DND-41 (cell line): ENCODE measurements at regions not wholly inside any gene's neighbourhood (a gene's known extent, or its start where the extent isn't known, plus 50 kb on each side); places are given as distances from the start of the nearest gene placed in this dataset.

Source experiments
- ATAC-seq: fragments of 200-7000 bp; cut with Tn5 transposase; 3 replicates; pipeline ENCODE4 v1.9.1; 2021; ENCODE audit warnings: low read depth; ENCODE audit not compliant: insufficient read depth
- DNase-seq: peaks from one replicate; pipeline ENCODE4 v3.0.0-alpha.2; 2020
- H2AFZ ChIP-seq: 2 replicates; pipeline ENCODE4 v1.6.0; 2012; ENCODE audit warnings: low read depth, low read length
- H3K27ac ChIP-seq: 2 replicates; pipeline ENCODE4 v1.5.1; 2012; ENCODE audit warnings: low read length, inconsistent platforms
- H3K27me3 ChIP-seq: fragments of 200-600 bp; sonication (generic); 2 replicates; pipeline ENCODE4 v1.6.0; 2012; ENCODE audit warnings: low read length, mild to moderate bottlenecking, inconsistent platforms; ENCODE audit not compliant: insufficient read depth, poor library complexity
- H3K36me3 ChIP-seq: 2 replicates; pipeline ENCODE4 v1.5.1; 2012; ENCODE audit warnings: low read length, inconsistent platforms; ENCODE audit not compliant: insufficient read depth
- H3K4me1 ChIP-seq: 2 replicates; pipeline ENCODE4 v1.5.1; 2012; ENCODE audit warnings: mild to moderate bottlenecking, low read length; ENCODE audit not compliant: insufficient read depth
- H3K4me2 ChIP-seq: 2 replicates; pipeline ENCODE4 v1.6.0; 2012; ENCODE audit warnings: mild to moderate bottlenecking, moderate library complexity, low read length, inconsistent platforms; ENCODE audit not compliant: insufficient read depth
- H3K4me3 ChIP-seq, 2 experiments: fragments of 200-600 bp in 1 of 2; shearing (Covaris generic) in 1 of 2; 2 replicates each; pipeline ENCODE4 v1.5.1; 2012 to 2016; ENCODE audit warnings: inconsistent platforms in 2 of 2, low read length in 2 of 2, mild to moderate bottlenecking in 2 of 2, low read depth in 1 of 2, moderate library complexity in 1 of 2
- H3K79me2 ChIP-seq: 2 replicates; pipeline ENCODE4 v1.6.0; 2012; ENCODE audit warnings: low read length, inconsistent platforms; ENCODE audit not compliant: insufficient read depth
- H3K9ac ChIP-seq: 2 replicates; pipeline ENCODE4 v1.6.0; 2012; ENCODE audit warnings: low read depth, mild to moderate bottlenecking, inconsistent platforms, low read length, moderate library complexity
- H3K9me3 ChIP-seq: 2 replicates; pipeline ENCODE4 v1.5.1; 2012; ENCODE audit warnings: low read length, moderate library complexity, mild to moderate bottlenecking, inconsistent platforms; ENCODE audit not compliant: insufficient read depth, severe bottlenecking
- H4K20me1 ChIP-seq: 2 replicates; pipeline ENCODE4 v1.6.0; 2012; ENCODE audit warnings: low read length; ENCODE audit not compliant: insufficient read depth
- EZH2 ChIP-seq: IDR thresholded peaks from 3 replicates; pipeline ENCODE4 v1.6.1; 2012; ENCODE audit warnings: borderline replicate concordance, low read depth, mild to moderate bottlenecking, moderate library complexity, low read length, inconsistent platforms; ENCODE audit not compliant: severe bottlenecking
- TF ChIP-seq, protein P1 (sequence below): IDR thresholded peaks from 2 replicates; pipeline ENCODE4 v1.5.1; 2012; ENCODE audit warnings: borderline replicate concordance, low read length, moderate library complexity, mild to moderate bottlenecking; ENCODE audit not compliant: poor library complexity, severe bottlenecking; ENCODE audit errors: extremely low read depth

DNA sequence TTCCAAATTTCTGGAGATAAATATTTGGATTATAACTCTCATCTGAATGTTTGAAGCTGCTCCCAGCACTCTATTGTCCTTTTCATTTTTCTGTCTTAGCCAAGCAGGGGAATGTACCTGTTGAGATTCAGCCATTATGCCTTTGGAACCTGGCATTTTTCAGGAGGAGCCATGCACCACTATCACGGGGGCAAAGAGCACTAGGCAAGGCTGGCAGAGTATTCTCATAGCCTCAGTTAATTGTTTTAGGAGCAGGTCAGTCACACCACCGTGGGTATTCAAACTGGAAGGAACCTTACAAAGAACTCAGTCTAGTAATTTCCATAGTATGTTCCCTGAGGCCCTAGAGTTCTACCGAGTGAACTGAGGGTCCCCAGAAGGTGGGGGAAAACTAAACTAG is 348.9 kb downstream of the TMEM114 start:
- no peaks in the 10 kb centered on the region for H4K20me1 ChIP-seq
- no peak for TF ChIP-seq EZH2
- TF ChIP-seq, protein P1, sequence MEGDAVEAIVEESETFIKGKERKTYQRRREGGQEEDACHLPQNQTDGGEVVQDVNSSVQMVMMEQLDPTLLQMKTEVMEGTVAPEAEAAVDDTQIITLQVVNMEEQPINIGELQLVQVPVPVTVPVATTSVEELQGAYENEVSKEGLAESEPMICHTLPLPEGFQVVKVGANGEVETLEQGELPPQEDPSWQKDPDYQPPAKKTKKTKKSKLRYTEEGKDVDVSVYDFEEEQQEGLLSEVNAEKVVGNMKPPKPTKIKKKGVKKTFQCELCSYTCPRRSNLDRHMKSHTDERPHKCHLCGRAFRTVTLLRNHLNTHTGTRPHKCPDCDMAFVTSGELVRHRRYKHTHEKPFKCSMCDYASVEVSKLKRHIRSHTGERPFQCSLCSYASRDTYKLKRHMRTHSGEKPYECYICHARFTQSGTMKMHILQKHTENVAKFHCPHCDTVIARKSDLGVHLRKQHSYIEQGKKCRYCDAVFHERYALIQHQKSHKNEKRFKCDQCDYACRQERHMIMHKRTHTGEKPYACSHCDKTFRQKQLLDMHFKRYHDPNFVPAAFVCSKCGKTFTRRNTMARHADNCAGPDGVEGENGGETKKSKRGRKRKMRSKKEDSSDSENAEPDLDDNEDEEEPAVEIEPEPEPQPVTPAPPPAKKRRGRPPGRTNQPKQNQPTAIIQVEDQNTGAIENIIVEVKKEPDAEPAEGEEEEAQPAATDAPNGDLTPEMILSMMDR = no peak
- peaks cover 5% of the 10 kb centered on the region for H3K27me3 ChIP-seq
- H3K79me2 ChIP-seq = no peaks in the 10 kb centered on the region
- no peaks in the 10 kb centered on the region for H3K9me3 ChIP-seq
- no peak overlapping the region for H3K9ac ChIP-seq
- ATAC-seq (no peak), DNase-seq (no peak)
- H3K4me3 ChIP-seq = no peak overlapping the region
- no peak overlapping the region for H3K27ac ChIP-seq
- H3K36me3 ChIP-seq = no peaks in the 10 kb centered on the region
- H2AFZ ChIP-seq = no peak overlapping the region
- H3K4me2 ChIP-seq = no peak overlapping the region
- no peaks in the 10 kb centered on the region for H3K4me1 ChIP-seq

DNA sequence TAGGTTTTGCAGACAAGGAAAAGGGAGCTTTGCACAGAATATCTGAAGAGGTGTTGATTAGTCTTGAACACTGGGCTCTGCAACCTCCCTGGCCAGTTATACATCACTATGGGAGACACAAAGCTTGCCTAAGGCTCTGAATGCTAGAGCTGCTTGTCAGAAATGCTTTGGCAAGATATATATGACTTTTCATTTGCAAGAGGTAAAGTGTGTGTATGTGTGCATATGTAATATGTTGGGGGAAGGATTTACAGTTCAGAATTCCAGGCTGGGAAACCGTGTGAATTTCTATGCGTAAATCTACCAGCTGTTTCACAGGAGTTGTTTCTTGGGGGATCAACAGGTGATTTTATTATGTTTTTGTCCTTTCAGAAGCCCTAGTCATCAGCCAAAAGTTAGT is 350.9 kb downstream of the TMEM114 start:
- Histone ChIP-seq H3K4me3 (no peak overlapping the region), H3K36me3 (no peaks in the 10 kb centered on the region), H3K27me3 (peaks cover 5% of the 10 kb centered on the region), H3K79me2 (no peaks in the 10 kb centered on the region), H3K9me3 (no peaks in the 10 kb centered on the region), H4K20me1 (no peaks in the 10 kb centered on the region), H2AFZ (no peak overlapping the region), H3K4me1 (no peaks in the 10 kb centered on the region), H3K27ac (no peak overlapping the region), H3K9ac (no peak overlapping the region), H3K4me2 (no peak overlapping the region)
- TF ChIP-seq EZH2 = no peak
- TF ChIP-seq, protein P1 = no peak
- ATAC-seq = no peak
- no peak for DNase-seq

DNA sequence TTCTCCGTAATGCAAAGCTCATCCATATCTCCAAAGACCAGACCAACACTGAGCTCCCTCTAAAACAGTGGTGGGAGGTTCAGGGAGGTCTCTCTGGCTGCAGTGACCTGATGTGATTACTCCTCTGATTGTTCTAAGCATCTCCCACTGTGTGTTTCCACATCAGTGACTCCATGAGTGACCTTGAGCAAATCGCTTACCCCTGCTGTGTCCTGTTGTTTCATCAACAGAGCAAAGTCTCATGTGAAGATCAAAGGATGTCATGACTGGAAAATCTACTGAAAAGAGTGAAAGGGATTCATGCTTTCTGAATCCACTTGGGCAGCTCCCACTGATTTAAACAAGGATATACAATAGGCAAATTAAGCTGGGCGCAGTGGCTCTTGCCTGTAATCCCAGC is 352.9 kb downstream of the TMEM114 start:
- H2AFZ ChIP-seq = no peak overlapping the region
- H3K79me2 ChIP-seq = no peaks in the 10 kb centered on the region
- H3K27me3 ChIP-seq = peaks cover 5% of the 10 kb centered on the region
- DNase-seq (no peak), ATAC-seq (no peak)
- H3K27ac ChIP-seq = no peak overlapping the region
- H3K4me3 ChIP-seq = no peak overlapping the region
- H3K4me1 ChIP-seq = no peaks in the 10 kb centered on the region
- no peak overlapping the region for H3K9ac ChIP-seq
- no peaks in the 10 kb centered on the region for H4K20me1 ChIP-seq
- H3K9me3 ChIP-seq = no peaks in the 10 kb centered on the region
- H3K36me3 ChIP-seq = no peaks in the 10 kb centered on the region
- no peak overlapping the region for H3K4me2 ChIP-seq
- TF ChIP-seq, protein P1 = no peak
- no peak for TF ChIP-seq EZH2

DNA sequence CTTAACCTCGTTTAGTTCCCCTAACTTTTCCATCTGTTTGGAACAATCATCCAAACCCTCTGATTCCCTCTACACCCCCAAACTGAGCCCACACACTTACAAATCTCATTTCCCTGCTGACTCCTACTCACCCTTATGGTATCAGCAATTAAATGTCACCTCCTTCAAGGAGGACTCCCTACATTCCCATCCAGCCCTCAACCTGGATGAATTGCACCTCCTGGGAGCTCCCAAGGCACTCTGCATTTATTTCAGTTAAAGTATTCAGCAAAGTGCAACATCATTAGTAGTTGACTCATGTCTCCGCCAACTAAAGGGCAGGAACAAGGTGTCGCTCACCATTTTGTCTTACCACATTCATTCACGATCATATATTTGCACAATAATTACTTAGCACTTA is 353.5 kb downstream of the TMEM114 start:
- Histone ChIP-seq H3K36me3 (no peaks in the 10 kb centered on the region), H3K27me3 (peaks cover 5% of the 10 kb centered on the region), H3K4me3 (no peak overlapping the region), H3K79me2 (no peaks in the 10 kb centered on the region), H2AFZ (no peak overlapping the region), H3K9me3 (no peaks in the 10 kb centered on the region), H3K4me1 (no peaks in the 10 kb centered on the region), H3K9ac (no peak overlapping the region), H3K4me2 (no peak overlapping the region), H3K27ac (no peak overlapping the region), H4K20me1 (no peaks in the 10 kb centered on the region)
- no peak for DNase-seq
- TF ChIP-seq, protein P1 = no peak
- TF ChIP-seq EZH2 = no peak
- no peak for ATAC-seq
